ENCODE measurements at regions not wholly inside any gene's neighbourhood (a gene's known extent, or its start where the extent isn't known, plus 50 kb on each side); places are given as distances from the start of the nearest gene placed in this dataset.
"Not testable (repeated sequence)": the region's sequence is repeated elsewhere in the genome, so short reads cannot be mapped to it uniquely, and the experiment has no call there.

DNA sequence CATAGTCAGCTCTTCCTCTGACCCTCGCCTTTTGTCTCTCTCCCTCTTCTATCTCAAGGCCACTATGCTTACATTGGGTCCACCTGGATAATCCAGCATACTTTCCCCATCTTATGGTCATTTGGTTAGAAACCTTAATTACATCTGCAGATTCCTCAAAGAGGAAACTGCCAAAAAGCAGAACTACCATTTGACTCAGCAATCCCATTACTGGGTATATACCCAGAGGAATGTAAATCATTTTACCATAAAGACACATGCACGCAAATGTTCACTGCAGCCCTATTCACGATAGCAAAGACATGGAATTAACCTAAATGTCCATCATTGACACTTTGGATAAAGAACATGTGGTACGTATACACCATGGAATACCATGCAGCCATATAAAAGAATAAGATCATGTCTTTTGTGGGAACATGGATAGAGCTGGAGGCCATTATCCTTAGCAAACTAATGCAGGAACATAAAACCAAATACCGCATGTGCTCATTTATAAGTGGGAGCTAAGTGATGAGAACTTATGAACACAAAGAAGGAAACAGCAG, 114.8 kb upstream of the NPY start:
- no peak overlapping the region for H3K27ac Mint-ChIP-seq
- H3K36me3 Mint-ChIP-seq = no peaks in the 10 kb centered on the region
- H3K9me3 Mint-ChIP-seq = no peaks in the 10 kb centered on the region
- intact Hi-C loops (cut with micrococcal nuclease) = no loop called here
- H3K4me1 Mint-ChIP-seq (ENCODE audit: low read depth) = no peaks in the 10 kb centered on the region
- no peak for DNase-seq
- POLR2A ChIA-PET = no interaction called here
- H3K27me3 Mint-ChIP-seq = peaks cover 6% of the 10 kb centered on the region
- H3K4me3 Mint-ChIP-seq = no peak overlapping the region
- CTCF ChIA-PET = no interaction called here

DNA sequence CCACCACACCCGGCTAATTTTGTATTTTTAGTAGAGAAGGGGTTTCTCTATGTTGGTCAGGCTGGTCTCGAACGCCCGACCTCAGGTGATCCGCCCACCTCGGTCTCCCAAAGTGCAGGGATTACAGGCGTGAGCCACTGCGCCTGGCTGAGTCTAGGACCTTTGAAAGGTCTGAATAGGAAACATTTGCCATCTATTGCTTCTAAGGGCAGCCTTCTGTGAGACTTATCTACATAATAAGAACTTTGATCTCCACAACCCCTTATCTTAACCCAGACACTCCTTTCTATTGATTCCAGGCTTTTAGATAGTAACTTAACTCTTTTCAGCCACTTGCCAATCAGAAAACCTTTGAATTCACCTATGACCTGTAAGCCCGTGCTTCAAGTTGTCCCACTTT, 112.0 kb upstream of the NPY start:
- H3K27me3 Mint-ChIP-seq; DNase-seq; H3K4me3 Mint-ChIP-seq; POLR2A ChIA-PET; CTCF ChIA-PET; intact Hi-C loops (cut with micrococcal nuclease); H3K36me3 Mint-ChIP-seq; H3K27ac Mint-ChIP-seq; H3K9me3 Mint-ChIP-seq; H3K4me1 Mint-ChIP-seq (ENCODE audit: low read depth): not testable (repeated sequence)

DNA sequence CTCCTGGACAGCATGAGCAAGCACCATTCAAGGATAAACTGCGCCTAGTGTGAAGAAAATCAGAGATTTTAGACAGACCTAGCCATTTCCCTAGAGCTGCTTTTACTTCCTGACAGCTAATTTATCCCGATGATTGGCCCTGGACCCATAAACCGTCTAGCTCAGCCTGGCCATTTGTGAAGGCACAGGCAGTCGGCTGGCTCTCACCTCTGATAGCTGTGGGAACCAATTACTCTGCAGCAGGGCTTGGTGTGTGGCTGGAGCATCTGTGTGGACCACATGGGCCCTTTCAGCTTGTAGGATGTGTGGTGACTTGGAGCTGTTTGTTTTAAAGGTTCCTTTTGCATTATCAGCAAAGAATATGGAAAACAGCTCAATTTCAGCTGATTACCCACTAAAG, 111.1 kb upstream of the NPY start:
- no peak overlapping the region for H3K27ac Mint-ChIP-seq
- POLR2A ChIA-PET = no interaction called here
- intact Hi-C loops (cut with micrococcal nuclease) = no loop called here
- CTCF ChIA-PET = no interaction called here
- H3K9me3 Mint-ChIP-seq = no peaks in the 10 kb centered on the region
- no peak overlapping the region for H3K4me3 Mint-ChIP-seq
- no peak for DNase-seq
- no peaks in the 10 kb centered on the region for H3K36me3 Mint-ChIP-seq
- H3K27me3 Mint-ChIP-seq = peaks cover 1% of the 10 kb centered on the region
- no peaks in the 10 kb centered on the region for H3K4me1 Mint-ChIP-seq (ENCODE audit: low read depth)

DNA sequence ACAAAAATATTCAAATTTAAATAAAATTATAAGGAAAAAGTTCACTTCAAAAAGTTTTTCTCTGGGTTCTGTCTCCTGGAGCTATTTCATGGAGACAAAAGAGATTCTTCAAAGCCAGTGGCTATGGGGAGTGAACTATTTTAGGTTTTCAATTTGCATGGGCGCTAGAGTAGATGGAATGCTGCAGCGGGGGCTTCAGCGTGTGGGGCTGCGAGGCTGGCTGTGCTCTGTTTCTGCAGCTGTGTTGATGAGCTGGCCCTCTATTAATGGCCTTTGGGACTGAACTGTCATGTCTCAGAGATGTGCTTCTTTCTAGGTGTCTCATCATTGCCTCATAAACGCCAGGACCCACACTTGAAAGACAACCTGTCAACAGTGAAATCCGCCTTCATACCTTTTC, 108.4 kb upstream of the NPY start:
- Mint-ChIP-seq H3K4me1 (ENCODE audit: low read depth) (no peaks in the 10 kb centered on the region), H3K27ac (no peak overlapping the region), H3K4me3 (no peak overlapping the region), H3K27me3 (peaks cover 1% of the 10 kb centered on the region), H3K36me3 (no peaks in the 10 kb centered on the region), H3K9me3 (no peaks in the 10 kb centered on the region)
- ChIA-PET POLR2A (no interaction called here), CTCF (no interaction called here)
- DNase-seq = no peak
- intact Hi-C loops (cut with micrococcal nuclease) = no loop called here

DNA sequence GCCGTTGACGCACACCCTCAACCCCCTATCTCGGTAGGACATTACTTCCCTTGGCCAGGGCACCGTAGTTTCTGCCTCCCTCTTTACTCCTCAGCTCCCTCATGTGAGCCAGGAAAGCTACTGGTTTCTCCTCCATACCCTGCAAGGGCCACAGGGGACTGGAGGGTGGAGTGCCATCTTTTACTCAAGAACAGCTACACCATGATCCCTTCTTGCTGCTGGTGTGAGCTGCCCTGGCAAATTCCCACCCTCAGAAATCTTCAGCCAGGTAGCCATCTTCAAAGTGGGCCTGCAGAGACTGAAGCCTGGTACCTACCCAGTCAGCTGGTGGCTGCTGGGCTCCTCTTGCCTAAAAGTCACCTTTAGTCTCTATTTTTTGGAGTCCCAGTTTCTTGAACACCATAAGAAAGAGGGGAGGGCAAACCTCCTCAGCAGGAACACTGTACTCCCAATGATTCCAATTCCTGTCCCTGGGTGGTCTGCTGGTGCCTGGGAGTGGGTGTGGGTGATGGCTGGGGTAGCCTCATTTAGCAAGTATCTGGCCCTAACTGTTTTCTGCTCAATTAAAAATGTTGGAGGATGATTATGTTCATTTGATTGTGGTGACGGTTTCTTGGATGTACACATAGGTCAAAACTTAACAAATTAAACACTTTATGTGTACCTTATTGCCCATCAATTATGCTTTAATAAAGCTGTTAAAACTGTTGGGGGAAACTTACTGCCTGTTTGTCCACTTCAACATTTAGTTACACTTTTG, 105.0 kb upstream of the NPY start:
- Mint-ChIP-seq H3K4me3 (no peak overlapping the region), H3K27ac (no peak overlapping the region), H3K9me3 (no peaks in the 10 kb centered on the region), H3K36me3 (no peaks in the 10 kb centered on the region), H3K27me3 (peaks cover 1% of the 10 kb centered on the region), H3K4me1 (ENCODE audit: low read depth) (no peaks in the 10 kb centered on the region)
- intact Hi-C loops (cut with micrococcal nuclease) = no loop called here
- POLR2A ChIA-PET = no interaction called here
- no peak for DNase-seq
- CTCF ChIA-PET = no interaction called here

DNA sequence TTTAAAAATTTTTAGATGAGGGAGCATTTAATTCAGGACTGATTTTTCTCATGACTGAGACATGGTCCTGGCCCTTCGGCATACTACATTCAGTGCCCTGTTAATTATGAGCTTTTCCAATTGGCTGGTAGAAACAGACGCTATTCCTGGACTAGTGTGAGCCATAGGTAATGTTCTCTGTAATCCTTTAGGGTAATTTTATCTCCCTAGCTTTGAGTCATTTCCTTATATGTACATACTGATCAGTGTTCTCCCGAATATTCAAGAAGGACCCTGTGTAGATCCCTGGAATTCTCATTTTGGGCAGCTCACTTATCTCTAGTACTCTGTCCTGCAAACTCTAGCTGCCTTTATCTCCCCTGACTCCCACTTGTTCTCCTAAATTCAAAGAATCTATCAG, 92.6 kb upstream of the NPY start:
- Mint-ChIP-seq H3K27ac (no peak overlapping the region), H3K27me3 (peaks cover 2% of the 10 kb centered on the region), H3K9me3 (no peaks in the 10 kb centered on the region), H3K36me3 (no peaks in the 10 kb centered on the region), H3K4me3 (no peak overlapping the region), H3K4me1 (ENCODE audit: low read depth) (no peaks in the 10 kb centered on the region)
- ChIA-PET POLR2A (no interaction called here), CTCF (interaction anchor here (0.6 kb wide), 1 partner anchor 1296 kb away, joined by 3 read pairs; no protein-coding TSS in a partner anchor)
- DNase-seq = no peak
- intact Hi-C loops (cut with micrococcal nuclease) = no loop called here

DNA sequence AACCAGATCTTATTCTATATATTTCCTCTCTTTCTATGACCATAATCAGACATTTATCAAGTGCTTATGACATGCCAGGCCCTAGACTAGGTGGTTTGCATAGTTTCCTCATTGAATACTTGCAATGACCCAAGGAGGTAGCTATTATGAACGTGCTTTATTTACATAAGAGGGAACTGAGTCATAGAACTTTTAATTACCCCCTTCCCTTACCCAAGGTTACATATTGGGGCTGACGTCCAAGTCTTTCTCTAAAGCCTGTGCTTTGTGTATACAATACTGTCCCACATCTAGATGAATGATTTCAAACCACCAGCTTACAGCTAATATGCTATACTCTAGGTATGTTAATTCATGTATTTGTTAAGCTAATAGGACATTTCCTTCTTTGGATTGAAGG, 91.9 kb upstream of the NPY start:
- ChIA-PET POLR2A (no interaction called here), CTCF (no interaction called here)
- H3K4me1 Mint-ChIP-seq (ENCODE audit: low read depth) = no peaks in the 10 kb centered on the region
- no peak overlapping the region for H3K27ac Mint-ChIP-seq
- peaks cover 2% of the 10 kb centered on the region for H3K27me3 Mint-ChIP-seq
- no peaks in the 10 kb centered on the region for H3K36me3 Mint-ChIP-seq
- H3K9me3 Mint-ChIP-seq = no peaks in the 10 kb centered on the region
- DNase-seq = no peak
- no peak overlapping the region for H3K4me3 Mint-ChIP-seq
- intact Hi-C loops (cut with micrococcal nuclease) = no loop called here

DNA sequence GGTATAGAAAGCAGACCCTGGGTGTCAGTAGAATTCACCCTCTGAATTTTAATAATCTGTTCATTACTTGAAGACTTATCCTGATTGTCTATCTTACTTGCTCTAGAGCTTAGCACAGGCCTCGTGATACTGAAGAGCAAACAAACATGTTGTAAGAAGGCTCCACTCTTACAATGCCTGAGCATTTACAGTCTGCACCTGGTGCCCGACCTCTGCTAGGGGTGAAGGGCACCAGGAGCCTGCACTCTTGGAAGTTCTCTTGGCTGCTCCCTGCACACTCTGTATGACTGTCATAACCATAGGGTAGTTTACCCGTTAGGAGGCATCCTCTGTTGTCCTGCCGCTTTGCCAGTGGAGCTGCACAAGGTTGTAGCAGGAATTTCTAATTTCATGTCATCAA, 91.3 kb upstream of the NPY start:
- ChIA-PET POLR2A (no interaction called here), CTCF (no interaction called here)
- H3K9me3 Mint-ChIP-seq = no peaks in the 10 kb centered on the region
- H3K4me1 Mint-ChIP-seq (ENCODE audit: low read depth) = no peaks in the 10 kb centered on the region
- H3K4me3 Mint-ChIP-seq = no peak overlapping the region
- H3K27ac Mint-ChIP-seq = no peak overlapping the region
- intact Hi-C loops (cut with micrococcal nuclease) = no loop called here
- H3K36me3 Mint-ChIP-seq = no peaks in the 10 kb centered on the region
- peaks cover 2% of the 10 kb centered on the region for H3K27me3 Mint-ChIP-seq
- no peak for DNase-seq

DNA sequence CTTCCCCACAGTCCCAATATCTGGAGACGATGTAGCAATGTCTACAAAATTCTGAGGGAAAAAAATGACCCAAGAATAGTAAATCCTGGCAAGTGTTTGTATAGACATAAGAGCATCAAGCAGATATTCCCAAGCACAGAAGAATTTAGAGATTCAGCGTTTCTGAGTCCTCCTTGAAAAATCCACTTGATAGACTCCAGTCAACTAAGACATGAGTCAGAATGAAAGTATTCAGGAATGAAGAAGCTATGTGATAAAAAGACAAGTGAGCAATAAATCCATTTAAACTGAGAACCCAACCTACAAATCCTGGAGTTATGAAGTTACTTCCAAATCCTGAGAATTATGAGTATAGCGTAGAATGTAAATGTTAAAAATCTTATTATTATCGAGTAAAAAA, 86.1 kb upstream of the NPY start:
- intact Hi-C loops (cut with micrococcal nuclease) = no loop called here
- Mint-ChIP-seq H3K4me3 (no peak overlapping the region), H3K9me3 (no peaks in the 10 kb centered on the region), H3K27ac (no peak overlapping the region), H3K36me3 (no peaks in the 10 kb centered on the region), H3K27me3 (no peaks in the 10 kb centered on the region), H3K4me1 (ENCODE audit: low read depth) (peaks cover 14% of the 10 kb centered on the region)
- ChIA-PET CTCF (no interaction called here), POLR2A (no interaction called here)
- no peak for DNase-seq

DNA sequence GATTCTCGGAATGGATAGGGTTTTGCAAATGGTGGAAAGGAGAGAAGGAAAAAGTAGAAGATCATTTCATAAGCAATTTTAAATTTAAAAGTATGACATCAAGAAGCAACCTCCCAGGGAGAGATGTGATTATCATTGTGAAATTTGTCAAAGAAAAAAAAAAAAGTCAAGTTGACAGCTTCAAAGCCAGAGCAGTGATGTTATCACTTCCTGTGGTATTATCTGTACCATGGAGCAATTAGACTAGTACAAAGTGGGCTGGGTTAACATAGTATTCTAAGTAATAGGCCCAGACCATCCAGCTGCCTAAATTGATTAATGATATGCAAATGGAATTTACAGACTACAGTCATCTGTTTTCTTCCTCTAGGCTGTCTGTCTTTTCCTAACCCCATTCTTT, 84.0 kb upstream of the NPY start:
- no peaks in the 10 kb centered on the region for H3K9me3 Mint-ChIP-seq
- no peaks in the 10 kb centered on the region for H3K36me3 Mint-ChIP-seq
- H3K27me3 Mint-ChIP-seq = no peaks in the 10 kb centered on the region
- H3K4me1 Mint-ChIP-seq (ENCODE audit: low read depth) = peaks cover 14% of the 10 kb centered on the region
- H3K27ac Mint-ChIP-seq = no peak overlapping the region
- DNase-seq = no peak
- CTCF ChIA-PET = interaction anchor here (1.4 kb wide), 1 partner anchor 35 kb away, joined by 3 read pairs; no protein-coding TSS in a partner anchor
- H3K4me3 Mint-ChIP-seq = no peak overlapping the region
- intact Hi-C loops (cut with micrococcal nuclease) = no loop called here
- POLR2A ChIA-PET = no interaction called here

DNA sequence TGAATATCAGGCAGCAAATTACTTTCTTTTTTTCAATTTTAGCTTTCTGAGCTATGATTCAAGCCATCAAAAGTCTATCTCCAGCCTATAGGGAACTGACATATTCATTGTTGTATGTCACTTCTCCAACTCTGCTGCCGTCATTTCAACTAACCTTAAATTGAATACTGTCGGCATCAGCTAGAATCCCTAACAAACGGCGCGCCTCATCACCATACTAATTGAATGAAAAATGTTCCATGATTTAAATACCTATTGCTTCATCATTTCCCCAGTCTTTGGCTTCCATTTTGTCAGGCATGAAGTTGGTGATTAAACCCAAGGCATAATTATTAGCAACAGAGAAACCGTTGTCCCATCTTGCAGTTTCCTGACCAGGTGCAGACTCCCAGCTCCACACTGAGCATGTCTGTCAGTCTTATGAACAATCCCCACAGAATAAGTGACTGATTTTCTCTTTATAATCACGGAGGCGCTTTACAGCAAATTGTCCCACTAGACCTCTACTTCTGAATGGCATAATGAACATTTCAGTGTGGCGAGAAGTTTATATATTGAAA, 83.5 kb upstream of the NPY start:
- no peak overlapping the region for H3K27ac Mint-ChIP-seq
- POLR2A ChIA-PET = no interaction called here
- CTCF ChIA-PET = interaction anchor here (1.4 kb wide), 2 partner anchors 27 to 35 kb away, joined by 3 read pairs; no protein-coding TSS in a partner anchor

DNA sequence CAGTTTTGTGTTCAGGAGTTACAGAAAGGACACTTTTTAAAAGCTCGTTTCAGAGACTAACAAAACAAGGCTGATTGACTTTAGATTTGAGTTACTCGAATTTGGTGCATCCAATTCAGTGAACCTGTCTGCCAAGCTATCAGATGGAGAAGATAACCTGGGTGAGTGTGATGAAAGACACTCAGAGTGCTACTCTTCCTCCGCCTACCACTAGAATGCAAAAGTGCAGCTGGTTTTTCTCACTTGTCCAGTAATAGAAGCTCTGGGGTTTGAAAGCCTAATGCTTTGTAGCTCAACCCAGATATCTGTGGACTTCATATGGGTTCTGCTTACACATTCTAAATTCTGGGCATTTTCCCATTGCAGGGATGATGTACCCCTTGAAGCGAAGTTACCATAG, 82.8 kb upstream of the NPY start:
- intact Hi-C loops (cut with micrococcal nuclease) = no loop called here
- H3K4me1 Mint-ChIP-seq (ENCODE audit: low read depth) = peaks cover 14% of the 10 kb centered on the region
- CTCF ChIA-PET = interaction anchor here (0.6 to 1.4 kb wide), 2 partner anchors 16 to 26 kb away, joined by 3 read pairs; no protein-coding TSS in a partner anchor
- POLR2A ChIA-PET = no interaction called here
- H3K27ac Mint-ChIP-seq = no peak overlapping the region
- no peak for DNase-seq
- no peaks in the 10 kb centered on the region for H3K36me3 Mint-ChIP-seq
- no peaks in the 10 kb centered on the region for H3K27me3 Mint-ChIP-seq
- no peak overlapping the region for H3K4me3 Mint-ChIP-seq
- no peaks in the 10 kb centered on the region for H3K9me3 Mint-ChIP-seq

More for the DNA sequence above, 83.5 kb upstream of the NPY start:
- Mint-ChIP-seq H3K4me1 (ENCODE audit: low read depth) (peaks cover 14% of the 10 kb centered on the region), H3K9me3 (no peaks in the 10 kb centered on the region), H3K36me3 (no peaks in the 10 kb centered on the region), H3K4me3 (no peak overlapping the region), H3K27me3 (no peaks in the 10 kb centered on the region)
- intact Hi-C loops (cut with micrococcal nuclease) = no loop called here
- no peak for DNase-seq

DNA sequence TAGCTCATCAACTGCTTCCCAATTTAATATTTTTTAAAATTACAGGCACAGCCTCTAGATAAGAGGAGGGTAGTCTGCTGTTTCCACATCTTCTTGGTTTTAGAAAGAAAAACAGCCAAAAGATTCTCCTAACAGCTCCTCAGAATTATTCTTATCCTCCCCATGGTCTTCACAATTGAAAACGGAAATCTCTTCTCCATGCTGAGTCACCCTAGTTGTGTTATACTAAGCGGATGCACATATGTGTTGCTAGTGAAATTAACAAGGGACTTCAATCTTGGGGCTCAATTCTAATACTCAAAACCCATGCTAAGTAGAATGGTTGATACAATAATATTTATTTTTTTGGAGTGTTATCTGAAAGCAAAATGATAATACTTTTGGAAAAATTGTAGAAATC, 71.9 kb upstream of the NPY start:
- no peaks in the 10 kb centered on the region for H3K4me1 Mint-ChIP-seq (ENCODE audit: low read depth)
- no peaks in the 10 kb centered on the region for H3K36me3 Mint-ChIP-seq
- CTCF ChIA-PET = no interaction called here
- POLR2A ChIA-PET = no interaction called here
- no peaks in the 10 kb centered on the region for H3K9me3 Mint-ChIP-seq
- no peaks in the 10 kb centered on the region for H3K27me3 Mint-ChIP-seq
- H3K27ac Mint-ChIP-seq = no peak overlapping the region
- DNase-seq = no peak
- intact Hi-C loops (cut with micrococcal nuclease) = no loop called here
- H3K4me3 Mint-ChIP-seq = no peak overlapping the region

All from activated CD4-positive, alpha-beta memory T cell treated with anti-CD3 and anti-CD28 coated beads for 36 hours (primary cell).